B cell (primary cell): ENCODE measurements at regions not wholly inside any gene's neighbourhood (a gene's known extent, or its start where the extent isn't known, plus 50 kb on each side); places are given as distances from the start of the nearest gene placed in this dataset.

Experiments
- CTCF ChIP-seq: fragments of 200-600 bp; IDR thresholded peaks from one replicate; pipeline ENCODE4 v1.8.0; 2022; ENCODE audit warnings: antibody characterized with exemption, mild to moderate bottlenecking
- EZH2 ChIP-seq: IDR thresholded peaks from 2 replicates; pipeline ENCODE4 v1.6.1; 2012; ENCODE audit warnings: borderline replicate concordance, low read depth, mild to moderate bottlenecking, moderate library complexity, low read length; ENCODE audit not compliant: insufficient read depth, poor library complexity, severe bottlenecking

GRCh38 chr2:20560891-20561636, 89.8 kb downstream of the HS1BP3 start:
- no peak for TF ChIP-seq CTCF
- TF ChIP-seq EZH2 = no peak
